D341Med (cell line): ENCODE measurements at regions not wholly inside any gene's neighbourhood (a gene's known extent, or its start where the extent isn't known, plus 50 kb on each side); places are given as distances from the start of the nearest gene placed in this dataset.
"Not testable (repeated sequence)": the region's sequence is repeated elsewhere in the genome, so short reads cannot be mapped to it uniquely, and the experiment has no call there.

Experiments used
- DNase-seq: peaks from one replicate; pipeline ENCODE4 v3.0.0; 2012; ENCODE audit warnings: low spot score

DNA sequence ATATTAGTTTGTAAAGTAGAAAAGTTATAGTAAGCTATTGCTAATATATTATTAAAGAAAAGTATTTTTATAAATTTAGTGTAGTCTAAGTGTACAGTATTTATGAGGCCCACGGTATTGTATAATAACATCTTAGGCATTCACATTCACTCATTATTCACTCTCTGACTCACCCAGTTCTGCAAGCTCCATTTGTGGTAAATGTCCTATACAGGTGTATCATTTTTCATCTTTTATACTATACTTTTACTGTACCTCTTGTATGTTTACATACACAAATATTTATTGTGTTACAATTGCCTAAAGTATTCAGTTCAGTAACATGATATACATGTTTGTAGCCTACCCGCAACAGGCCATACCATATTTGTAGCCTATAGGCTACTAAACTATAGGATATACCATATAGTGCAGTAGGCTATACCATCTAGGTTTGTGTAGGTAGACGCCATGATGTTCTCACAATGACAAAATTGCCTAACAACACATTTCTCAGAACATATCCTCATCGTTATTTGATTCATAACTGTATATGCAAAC is 246.8 kb upstream of the ALCAM start:
- DNase-seq: no peak

GRCh38 chr3:105130911-105131310 is 235.8 kb upstream of the ALCAM start:
- no peak for DNase-seq

GRCh38 chr3:105137911-105138310 is 228.8 kb upstream of the ALCAM start:
- DNase-seq: no peak

DNA sequence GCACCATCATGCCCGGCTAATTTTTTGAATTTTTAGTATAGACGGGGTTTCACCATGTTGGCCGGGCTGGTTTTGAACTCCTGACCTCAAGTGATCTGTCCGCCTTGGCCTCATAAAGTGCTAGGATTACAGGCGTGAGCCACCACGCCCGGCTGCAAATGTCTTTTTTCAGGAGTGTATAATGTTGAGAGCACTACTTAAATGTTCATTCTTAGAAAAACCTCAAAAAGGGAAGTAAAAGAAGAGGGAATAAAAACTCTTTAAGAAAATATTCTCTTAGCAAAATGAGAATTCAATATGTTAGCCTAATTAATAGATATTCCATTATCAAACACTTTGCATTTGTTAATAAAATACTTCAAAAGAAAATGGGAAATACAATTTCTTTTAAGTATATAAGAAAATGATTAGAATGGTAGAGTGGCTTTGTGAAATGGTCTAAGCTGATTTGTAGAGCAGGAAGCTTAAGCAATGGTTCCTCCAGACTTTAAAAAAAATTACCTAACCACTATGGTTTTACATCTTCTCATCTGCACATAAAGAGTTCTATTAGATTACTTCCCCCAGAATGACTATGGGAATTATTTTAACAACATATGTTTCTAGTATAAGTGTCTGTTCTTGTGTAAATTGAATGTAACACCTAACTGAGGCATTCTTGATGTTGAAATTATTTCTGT is 226.7 kb upstream of the ALCAM start:
- DNase-seq: no peak

GRCh38 chr3:105140899-105141367 is 225.8 kb upstream of the ALCAM start:
- no peak for DNase-seq

GRCh38 chr3:105144837-105145236 is 221.9 kb upstream of the ALCAM start:
- no peak for DNase-seq

- DNase-seq: no peak
Measured at GRCh38 chr3:105145511-105145910, 221.2 kb upstream of the ALCAM start.

- DNase-seq: not testable (repeated sequence)
Measured at GRCh38 chr3:105149197-105149596, 217.5 kb upstream of the ALCAM start.

DNA sequence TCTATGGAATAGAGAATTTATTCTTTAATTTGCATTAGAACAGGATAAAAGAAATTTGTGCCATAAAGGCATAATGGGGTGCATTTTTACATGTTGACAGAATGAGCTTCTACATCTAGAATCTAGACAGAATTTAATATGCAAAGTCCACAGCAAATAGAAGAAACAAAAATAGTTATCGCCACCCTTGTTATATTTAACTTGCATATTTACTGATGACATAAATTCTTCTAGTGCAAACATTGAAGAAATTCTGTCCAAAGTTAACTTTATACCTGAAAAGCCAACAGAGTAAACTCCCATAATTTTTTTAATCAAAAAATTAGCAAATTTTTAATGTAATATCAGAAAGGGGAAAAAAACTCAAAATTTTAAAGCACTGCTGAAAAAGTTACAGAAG is 213.7 kb upstream of the ALCAM start:
- no peak for DNase-seq

DNA sequence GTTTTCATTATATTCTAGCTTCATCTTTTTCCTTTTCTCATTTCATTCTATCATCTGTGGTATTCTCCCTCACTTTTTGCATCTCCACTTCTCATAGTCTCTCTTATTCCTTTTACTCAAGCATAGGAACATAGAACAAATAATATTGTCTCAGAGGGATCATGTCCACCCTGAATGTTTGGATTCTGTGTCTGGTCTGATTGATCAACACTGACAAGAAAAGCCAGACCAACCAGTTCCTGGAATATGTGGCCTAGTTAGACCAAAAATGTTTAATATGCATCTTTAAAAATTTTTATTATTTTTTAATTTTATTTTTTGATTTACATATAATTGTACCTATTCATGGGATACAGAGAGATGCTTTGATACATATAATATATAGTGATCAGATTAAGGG is 212.0 kb upstream of the ALCAM start:
- no peak for DNase-seq

DNA sequence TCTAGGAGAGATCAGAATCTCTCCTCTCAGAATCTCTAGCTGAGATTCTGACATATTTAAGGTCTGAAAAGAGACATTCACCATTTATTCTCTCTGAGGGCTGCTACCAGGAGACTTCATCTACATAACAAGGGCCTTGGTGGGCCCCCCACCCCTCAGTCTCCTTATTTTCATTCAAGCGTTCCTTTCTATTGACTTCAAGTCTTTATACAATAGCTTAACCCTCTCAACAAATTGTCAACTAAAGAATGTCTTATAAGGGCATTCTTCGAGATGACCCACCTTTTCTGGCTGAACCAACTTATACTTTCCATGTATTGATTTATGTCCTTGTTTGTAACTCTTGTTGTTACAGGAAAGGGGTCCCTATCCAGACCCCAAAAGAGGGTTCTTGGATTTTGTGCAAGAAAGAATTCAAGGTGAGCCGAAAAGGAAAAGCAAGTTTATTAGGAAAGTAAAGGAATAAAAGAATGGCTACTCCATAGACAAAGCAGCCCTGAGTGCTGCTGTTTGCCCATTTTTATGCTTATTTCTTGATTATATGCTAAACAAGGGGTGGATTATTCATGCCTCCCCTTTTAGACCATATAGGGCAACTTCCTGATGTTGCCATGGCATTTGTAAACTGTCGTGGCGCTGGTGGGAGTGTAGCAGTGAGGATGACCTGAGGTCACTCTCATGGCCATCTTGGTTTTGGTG is 209.5 kb upstream of the ALCAM start:
- no peak for DNase-seq

- no peak for DNase-seq
Measured at GRCh38 chr3:105157766-105158085, 209.0 kb upstream of the ALCAM start.

DNA sequence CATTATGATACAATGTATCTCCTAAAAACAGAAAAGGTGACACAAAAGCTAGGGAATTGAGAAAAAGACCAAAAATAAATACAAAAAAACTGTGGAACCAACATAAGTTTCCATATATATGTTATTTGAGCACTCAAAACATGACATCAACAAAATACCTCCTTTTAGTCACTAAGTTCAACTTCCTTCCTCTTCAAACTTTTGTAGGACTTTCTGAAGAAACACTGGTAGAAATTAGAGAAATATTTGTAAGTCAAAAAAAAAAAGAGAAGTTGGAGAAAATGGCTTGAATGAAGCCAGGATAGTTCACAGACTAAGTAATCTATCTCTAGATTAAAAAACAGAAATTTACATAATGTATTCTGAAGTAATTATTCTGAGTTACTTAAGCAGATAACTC is 208.4 kb upstream of the ALCAM start:
- DNase-seq: no peak

DNA sequence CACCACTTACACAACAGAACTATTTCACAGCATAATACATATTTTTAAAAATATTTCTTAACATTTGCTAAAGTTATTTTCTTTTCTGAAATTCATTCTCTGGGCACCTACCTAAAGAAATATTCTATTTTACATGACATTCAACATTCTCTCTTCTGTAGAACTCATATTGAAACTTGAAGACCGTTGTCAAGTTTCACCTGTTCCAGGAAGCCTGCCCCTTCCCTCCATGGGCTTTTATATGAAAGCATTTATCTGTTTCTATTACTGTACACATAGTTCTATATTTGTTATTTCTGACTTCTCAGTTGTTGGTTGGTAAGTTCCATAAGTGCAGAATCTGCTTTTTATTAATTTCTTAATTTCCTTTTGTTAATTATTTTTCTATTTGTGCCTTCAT is 204.3 kb upstream of the ALCAM start:
- DNase-seq: no peak

GRCh38 chr3:105166893-105167292 is 199.8 kb upstream of the ALCAM start:
- DNase-seq: no peak

GRCh38 chr3:105170423-105170822 is 196.3 kb upstream of the ALCAM start:
- no peak for DNase-seq

DNA sequence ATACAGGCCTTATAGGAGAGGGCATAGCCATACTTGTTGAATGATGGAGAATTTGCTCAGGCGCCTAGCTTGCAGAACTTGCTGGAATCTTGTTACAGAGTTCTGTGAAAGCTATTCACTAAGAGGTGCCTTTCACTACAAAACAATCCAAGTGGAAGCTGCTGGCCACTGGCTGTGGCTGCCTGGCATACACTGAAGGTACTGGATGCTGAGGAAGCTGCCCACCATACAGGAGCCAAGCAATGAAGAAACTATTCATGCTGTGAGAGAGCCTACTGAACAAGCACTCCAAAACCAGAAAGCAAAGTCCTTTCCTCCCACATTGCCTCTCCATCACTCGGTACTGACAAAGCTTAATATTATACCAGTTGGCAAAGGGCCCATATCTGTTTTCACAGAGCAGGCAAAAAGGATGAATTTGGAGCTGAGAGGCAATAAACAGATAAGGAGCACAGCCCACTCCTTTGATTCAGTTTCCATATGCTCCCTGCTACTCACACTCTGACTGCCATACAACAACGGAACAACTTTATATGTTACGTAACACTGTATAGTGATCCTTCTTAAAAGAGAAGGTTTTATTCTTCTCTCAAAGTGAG is 192.6 kb upstream of the ALCAM start:
- DNase-seq: no peak

DNA sequence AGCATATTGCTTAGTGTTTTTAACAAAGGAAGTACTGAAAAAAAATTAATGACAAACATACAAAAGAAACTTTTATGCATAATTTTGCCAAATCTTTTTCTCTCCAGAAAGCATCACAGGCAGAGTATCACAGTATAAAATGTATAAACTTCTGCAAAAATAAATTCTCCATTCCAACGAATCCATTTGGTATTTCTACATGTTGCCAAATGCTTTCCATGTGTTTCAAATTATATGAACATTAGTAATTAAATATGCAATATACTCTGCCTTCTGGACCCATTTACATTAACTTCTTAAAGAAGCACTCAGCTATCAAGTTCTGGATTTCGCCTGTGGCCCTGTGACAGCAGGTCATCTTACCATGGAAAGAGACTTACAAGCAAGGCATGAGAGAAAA is 189.1 kb upstream of the ALCAM start:
- DNase-seq: no peak

DNA sequence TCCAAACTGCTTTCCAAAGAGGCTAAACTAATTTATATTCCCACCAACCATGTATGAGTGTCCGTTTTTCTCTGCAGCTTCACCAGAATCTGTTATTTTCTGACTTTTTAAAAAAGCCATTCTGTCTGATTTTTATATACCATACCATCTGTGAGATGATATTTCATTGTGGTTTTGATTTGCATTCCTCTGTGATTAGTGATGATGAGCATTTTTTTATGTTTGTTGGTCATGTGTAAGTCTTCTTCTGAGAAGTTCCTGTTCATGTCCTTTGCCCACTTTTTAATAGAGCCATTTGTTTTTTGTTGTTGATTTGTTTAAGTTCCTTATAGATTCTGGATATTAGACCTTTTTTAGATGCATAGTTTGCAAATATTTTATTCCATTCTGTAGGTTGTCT is 179.4 kb upstream of the ALCAM start:
- no peak for DNase-seq

GRCh38 chr3:105195260-105195659 is 171.4 kb upstream of the ALCAM start:
- DNase-seq: no peak

- no peak for DNase-seq
Measured at GRCh38 chr3:105197863-105198262, 168.8 kb upstream of the ALCAM start.

DNA sequence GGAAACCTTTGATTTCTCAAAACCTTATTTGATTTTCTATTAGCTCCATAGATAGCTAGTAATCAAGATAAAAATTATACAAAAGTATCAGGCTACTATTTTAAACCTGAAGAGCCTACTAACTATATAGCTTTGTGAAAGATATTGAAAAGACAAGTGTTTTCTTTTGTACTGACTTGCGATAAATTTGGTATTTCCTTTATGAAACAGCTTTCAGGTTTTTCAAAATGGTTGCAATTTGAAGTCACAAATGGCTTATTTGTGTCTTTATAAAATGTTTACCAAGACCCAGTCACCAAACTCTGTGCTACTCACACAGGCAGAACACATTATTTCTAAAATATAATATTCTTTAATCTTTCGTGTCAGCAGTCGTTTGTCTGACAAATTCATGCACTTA is 167.5 kb upstream of the ALCAM start:
- no peak for DNase-seq

DNA sequence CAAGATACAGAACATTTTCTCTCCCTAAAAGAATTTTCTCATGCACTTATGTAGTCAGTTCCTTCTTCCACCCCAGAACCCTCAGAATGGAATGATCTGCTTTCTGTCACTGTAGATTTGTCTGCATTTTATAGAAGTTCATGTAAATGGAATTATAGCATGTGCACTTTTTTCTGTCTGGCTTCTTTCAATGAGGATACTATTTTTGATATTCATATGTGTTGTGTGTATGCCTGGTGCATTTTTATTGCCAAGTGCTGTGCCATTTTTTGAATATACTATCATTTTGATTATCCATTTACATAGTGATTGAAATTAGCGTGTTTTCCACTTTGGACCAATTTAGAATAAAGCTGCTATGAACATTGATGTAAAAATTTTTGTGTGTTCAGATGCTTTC is 156.6 kb upstream of the ALCAM start:
- no peak for DNase-seq
